K562 (cell line): ENCODE measurements at regions not wholly inside any gene's neighbourhood (a gene's known extent, or its start where the extent isn't known, plus 50 kb on each side); places are given as distances from the start of the nearest gene placed in this dataset.

Experiments
- ATAC-seq: fragments of 200-7000 bp; cut with Tn5 transposase; 3 replicates; pipeline ENCODE4 v1.9.1; 2020; ENCODE audit warnings: moderate library complexity
- BruUV-seq: library from RNA; stranded (reverse); fragments of 400-500 nt; replicated peaks from 2 replicates; lab custom pipeline; 2021; lab: Mats Ljungman, UMichigan
- CTCF ChIA-PET: fragments of 300-600 bp; formaldehyde crosslinking; extraction: SDS; loops from one replicate; lab custom pipeline; 2021; ENCODE audit warnings: low intra/inter-chr PET ratio; lab: Yijun Ruan, JAX
- POLR2A ChIA-PET: fragments of 300-600, 350-650 bp; sonication (Branson Sonifier 250); formaldehyde crosslinking; extraction: SDS; loops from one replicate; lab custom pipeline; 2021; ENCODE audit warnings: antibody characterized with exemption, inconsistent platforms; lab: Yijun Ruan, JAX
- DNase-seq, 4 experiments: peaks; one replicate each; pipeline versions ENCODE4 v3.0.0 to v3.0.0-alpha.2; 2011 to 2018; ENCODE audit warnings: low spot score in 3 of 4, mixed read lengths in 3 of 4; ENCODE audit errors: extremely low read depth in 1 of 4
- FAIRE-seq: peaks from 2 replicates; lab custom pipeline; 2011; peaks lifted over from hg19 to GRCh38; lab: Jason Lieb, UNC
- H2AFZ ChIP-seq: 2 replicates; pipeline ENCODE4 v1.6.0; 2011; ENCODE audit warnings: low read depth, low read length, control low read depth, inconsistent platforms
- H3K27ac ChIP-seq: fragments of 200-600 bp; 3 replicates; pipeline ENCODE4 v1.8.0; 2011; ENCODE audit warnings: low read depth, mild to moderate bottlenecking, control low read depth, inconsistent platforms, low read length, moderate library complexity, mixed read lengths; ENCODE audit errors: extremely low read depth
- H3K27me3 ChIP-seq, 2 experiments: fragments of 300-600 bp in 1 of 2; 2 replicates in 1 of 2; 3 replicates in 1 of 2; pipeline versions ENCODE4 v1.6.0 to v1.8.0; 2011; ENCODE audit warnings: inconsistent platforms in 2 of 2, low read length in 2 of 2, mild to moderate bottlenecking in 1 of 2, mixed read lengths in 1 of 2, moderate library complexity in 1 of 2; ENCODE audit not compliant: control insufficient read depth in 2 of 2, insufficient read depth in 2 of 2
- H3K36me3 ChIP-seq: fragments of 300-600 bp; 3 replicates; pipeline ENCODE4 v1.8.0; 2011; ENCODE audit warnings: mild to moderate bottlenecking, low read length, inconsistent platforms; ENCODE audit not compliant: control insufficient read depth, insufficient read depth
- H3K4me1 ChIP-seq, 2 experiments: fragments of 200-600 bp in 1 of 2; replicated peaks in 1 of 2; 2 replicates in 1 of 2; 3 replicates in 1 of 2; pipeline versions ENCODE4 v1.5.1 to v1.8.0; 2011; ENCODE audit warnings: inconsistent platforms in 2 of 2, low read length in 2 of 2, mild to moderate bottlenecking in 1 of 2, mixed read lengths in 1 of 2, moderate library complexity in 1 of 2; ENCODE audit not compliant: control insufficient read depth in 2 of 2, insufficient read depth in 2 of 2
- H3K4me2 ChIP-seq: 2 replicates; pipeline ENCODE4 v1.6.1; 2011; ENCODE audit warnings: low read length, control low read depth, inconsistent platforms, mixed read lengths; ENCODE audit not compliant: insufficient read depth
- H3K4me3 ChIP-seq: fragments of 200-600 bp; sonication (generic), shearing (Covaris generic); 2 replicates; pipeline ENCODE4 v1.5.1; 2016; ENCODE audit warnings: control low read depth, inconsistent platforms
- H3K79me2 ChIP-seq: fragments of 200-600 bp; 3 replicates; pipeline ENCODE4 v1.8.0; 2011; ENCODE audit warnings: low read length, inconsistent platforms; ENCODE audit not compliant: control insufficient read depth, insufficient read depth
- H3K9ac ChIP-seq, 2 experiments: 2 replicates each; pipeline versions ENCODE4 v1.6.0 to v1.6.1; 2011; ENCODE audit warnings: low read depth in 2 of 2, low read length in 2 of 2, control low read depth in 1 of 2, inconsistent platforms in 1 of 2, mild to moderate bottlenecking in 1 of 2, mixed read lengths in 1 of 2; ENCODE audit not compliant: insufficient read depth in 1 of 2
- H3K9me1 ChIP-seq: one replicate; pipeline ENCODE4 v1.6.0; 2011; ENCODE audit warnings: inconsistent platforms, mild to moderate bottlenecking, low read length, moderate library complexity; ENCODE audit not compliant: control insufficient read depth, insufficient read depth
- H3K9me3 ChIP-seq: replicated peaks from 2 replicates; pipeline ENCODE4 v1.5.1; 2011; ENCODE audit warnings: low read depth, low read length, inconsistent platforms; ENCODE audit not compliant: control insufficient read depth, insufficient read depth
- H4K20me1 ChIP-seq: replicated peaks from 2 replicates; pipeline ENCODE4 v1.6.1; 2011; ENCODE audit warnings: low read length, inconsistent platforms, mixed read lengths; ENCODE audit not compliant: control insufficient read depth, insufficient read depth
- ARHGAP35 ChIP-seq: fragments of 450-650 bp; IDR thresholded peaks from 2 replicates; pipeline ENCODE4 v1.6.1; 2018; ENCODE audit not compliant: partially characterized antibody
- NELFE ChIP-seq: IDR thresholded peaks from 2 replicates; pipeline ENCODE4 v1.6.1; 2011; ENCODE audit warnings: mild to moderate bottlenecking; ENCODE audit not compliant: insufficient read depth, insufficient read length
- TBP ChIP-seq: optimal IDR thresholded peaks from 2 replicates; pipeline ENCODE3; 2011; ENCODE audit warnings: low read depth, low read length, improper control_type of control experiment
- THAP7 ChIP-seq: fragments of 250-450 bp; sonication (Bioruptor Pico); IDR thresholded peaks from 2 replicates; pipeline ENCODE4 v1.5.0; 2021
- XRCC3 ChIP-seq: fragments of 450-650 bp; IDR thresholded peaks from 2 replicates; pipeline ENCODE4 v1.6.1; 2017; ENCODE audit warnings: mild to moderate bottlenecking, moderate library complexity
- ZNF23 ChIP-seq: fragments of 250-450 bp; sonication (Bioruptor Pico); IDR thresholded peaks from 2 replicates; pipeline ENCODE4 v1.4.0; 2020; ENCODE audit warnings: mild to moderate bottlenecking
- ZNF445 ChIP-seq: fragments of 250-450 bp; sonication (Bioruptor Pico); IDR thresholded peaks from 2 replicates; pipeline ENCODE4 v1.4.0; 2020; ENCODE audit warnings: low read depth, mild to moderate bottlenecking, moderate library complexity
- in situ Hi-C: fragments of 300-500 bp; cut with MboI; formaldehyde crosslinking; loops from 4 replicates; pipeline ENCODE4 v1.15.0; 2018; ENCODE audit warnings: inconsistent platforms, mixed read lengths
- intact Hi-C: fragments of 100-400 bp; cut with micrococcal nuclease; formaldehyde crosslinking; loops from 2 replicates; pipeline ENCODE4 v1.14.2; 2022
- TF ChIP-seq, protein P1 (sequence below): fragments of 450-650 bp; formaldehyde crosslinking; IDR thresholded peaks from 2 replicates; pipeline ENCODE4 v1.4.0; 2022; ENCODE audit warnings: mild to moderate bottlenecking, moderate library complexity

DNA sequence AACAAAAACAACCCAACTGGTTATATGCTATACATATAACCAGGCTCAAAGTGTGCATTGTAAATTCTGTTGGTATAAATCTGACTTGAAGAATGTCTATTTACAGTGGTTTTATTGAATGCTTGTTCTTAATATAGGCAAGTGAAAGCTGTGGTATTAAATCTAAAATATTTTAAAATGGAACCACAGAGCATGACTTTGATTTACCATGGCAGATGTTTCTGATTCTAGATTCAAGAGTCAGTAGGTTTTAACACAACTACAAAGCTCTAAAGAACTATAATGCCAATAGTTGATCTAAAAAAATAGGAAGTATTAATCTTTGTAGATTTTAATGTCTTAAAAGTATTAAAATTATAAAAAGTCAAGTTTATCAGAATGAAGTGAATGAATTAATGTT is 141.9 kb upstream of the PLSCR5 start:
- intact Hi-C loops (no loop called here), in situ Hi-C loops (no loop called here)
- no peak for TF ChIP-seq ZNF445
- no peak for TF ChIP-seq NELFE
- H2AFZ ChIP-seq: no peak overlapping the region
- H3K9ac ChIP-seq: no peak overlapping the region
- no peaks in the 10 kb centered on the region for H3K9me3 ChIP-seq
- ChIA-PET CTCF (no interaction called here), POLR2A (interaction anchor here (0.6 kb wide), 1 partner anchor 18 kb away, joined by 3 read pairs; no protein-coding TSS in a partner anchor)
- no peak overlapping the region for H3K27ac ChIP-seq
- H3K36me3 ChIP-seq: no peaks in the 10 kb centered on the region
- no peaks in the 10 kb centered on the region for H4K20me1 ChIP-seq
- no peaks in the 10 kb centered on the region for H3K27me3 ChIP-seq
- DNase-seq (no peak), FAIRE-seq (no peak), ATAC-seq (no peak)
- no TSS peak for BruUV-seq
- H3K79me2 ChIP-seq: no peaks in the 10 kb centered on the region
- no peaks in the 10 kb centered on the region for H3K9me1 ChIP-seq
- H3K4me2 ChIP-seq: no peak overlapping the region
- H3K4me1 ChIP-seq: no peaks in the 10 kb centered on the region
- H3K4me3 ChIP-seq: no peak overlapping the region

GRCh38 chr3:146746190-146746589 is 141.0 kb upstream of the PLSCR5 start:
- Histone ChIP-seq H3K4me3 (no peak overlapping the region), H3K27me3 (no peaks in the 10 kb centered on the region), H3K36me3 (no peaks in the 10 kb centered on the region)
- ATAC-seq: no peak
- TF ChIP-seq ARHGAP35: no peak
- TF ChIP-seq THAP7 (CRISPR knock-in tag): no peak
- TF ChIP-seq XRCC3: no peak
- TF ChIP-seq ZNF23 (CRISPR knock-in tag): no peak
- TF ChIP-seq, protein P1, sequence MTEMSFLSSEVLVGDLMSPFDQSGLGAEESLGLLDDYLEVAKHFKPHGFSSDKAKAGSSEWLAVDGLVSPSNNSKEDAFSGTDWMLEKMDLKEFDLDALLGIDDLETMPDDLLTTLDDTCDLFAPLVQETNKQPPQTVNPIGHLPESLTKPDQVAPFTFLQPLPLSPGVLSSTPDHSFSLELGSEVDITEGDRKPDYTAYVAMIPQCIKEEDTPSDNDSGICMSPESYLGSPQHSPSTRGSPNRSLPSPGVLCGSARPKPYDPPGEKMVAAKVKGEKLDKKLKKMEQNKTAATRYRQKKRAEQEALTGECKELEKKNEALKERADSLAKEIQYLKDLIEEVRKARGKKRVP: no peak
- no peak for TF ChIP-seq TBP
- TF ChIP-seq, all 486 proteins: peak for 0
- Histone ChIP-seq H2AFZ (no peak overlapping the region), H3K4me1 (no peaks in the 10 kb centered on the region), H3K27ac (no peak overlapping the region), H3K79me2 (no peaks in the 10 kb centered on the region), H3K4me2 (no peak overlapping the region), H4K20me1 (no peaks in the 10 kb centered on the region), H3K9me1 (no peaks in the 10 kb centered on the region), H3K9ac (no peak overlapping the region), H3K9me3 (no peaks in the 10 kb centered on the region)
- no peak for DNase-seq
- intact Hi-C loops: no loop called here
- no peak for FAIRE-seq
- no TSS peak for BruUV-seq
- POLR2A ChIA-PET: no interaction called here
- CTCF ChIA-PET: no interaction called here
- in situ Hi-C loops: no loop called here
